ENCODE measurements at regions not wholly inside any gene's neighbourhood (a gene's known extent, or its start where the extent isn't known, plus 50 kb on each side); places are given as distances from the start of the nearest gene placed in this dataset.
"Not testable (repeated sequence)": the region's sequence is repeated elsewhere in the genome, so short reads cannot be mapped to it uniquely, and the experiment has no call there.

DNA sequence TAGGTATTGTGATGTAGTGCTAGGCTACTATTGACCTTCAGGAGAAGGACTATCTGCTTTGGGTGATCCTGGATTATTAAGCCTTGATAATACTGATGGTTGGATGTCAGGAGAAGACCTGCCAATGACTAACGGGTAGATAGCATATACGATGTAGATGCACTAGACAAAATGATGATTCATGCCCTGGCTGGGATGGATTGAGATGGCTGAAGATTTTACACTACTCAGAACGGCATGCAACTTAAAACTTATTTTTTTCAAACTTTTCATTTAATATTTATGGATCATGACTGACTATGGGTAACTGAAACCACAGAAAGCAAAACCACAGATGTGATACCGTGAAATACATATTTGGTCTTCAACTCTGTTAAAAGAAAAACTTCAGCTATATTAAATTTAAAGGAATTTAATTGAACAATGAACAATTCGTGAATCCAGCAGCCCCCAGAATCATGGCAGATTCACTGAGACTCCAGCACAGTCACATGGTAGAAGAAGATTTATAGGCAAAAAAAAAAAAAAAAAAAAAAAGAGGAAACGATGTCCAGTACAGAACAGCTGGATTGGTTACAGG, 124.6 kb upstream of the CDK13 start:
- DNase-seq (ENCODE audit: low read depth in 3 of 3) = no peak

DNA sequence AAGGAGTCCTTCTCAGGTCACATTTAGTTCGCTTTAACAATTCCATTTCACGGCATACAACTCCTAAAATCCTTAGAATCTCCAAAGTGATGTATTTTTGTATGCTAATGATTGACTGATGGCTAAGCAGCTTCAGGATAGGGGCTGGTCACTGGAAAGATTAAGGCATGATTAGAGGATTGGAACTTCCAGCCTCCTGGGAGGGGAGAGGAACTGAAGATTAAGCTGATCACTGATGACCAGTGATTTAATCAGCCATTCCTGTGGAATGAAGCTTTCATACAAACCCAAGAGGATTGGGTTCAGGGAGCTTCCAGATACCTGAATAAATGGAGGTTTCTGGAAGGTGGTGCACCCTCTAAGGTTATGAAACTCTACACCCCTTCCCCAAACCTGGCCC, 123.9 kb upstream of the CDK13 start:
- no peak for DNase-seq (ENCODE audit: low read depth in 3 of 3)

DNA sequence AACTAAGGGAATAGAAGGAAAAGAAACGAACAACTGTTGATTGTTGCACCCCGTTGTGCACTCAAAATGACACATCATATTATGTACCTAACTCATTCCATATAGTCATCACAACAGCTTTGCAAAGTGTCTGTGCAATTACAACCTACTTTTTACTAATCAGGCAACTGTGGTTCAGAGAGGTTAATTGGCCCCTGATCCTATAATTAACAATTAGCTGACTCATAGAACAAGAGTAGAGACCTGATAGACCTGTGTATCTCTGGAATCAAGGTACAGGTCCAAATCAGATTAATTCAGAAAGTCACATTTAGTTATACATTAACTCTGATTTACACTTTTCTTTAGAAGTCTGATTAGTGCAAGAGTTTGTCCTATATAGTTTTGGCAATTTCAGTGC, 122.5 kb upstream of the CDK13 start:
- no peak for DNase-seq (ENCODE audit: low read depth in 3 of 3)

DNA sequence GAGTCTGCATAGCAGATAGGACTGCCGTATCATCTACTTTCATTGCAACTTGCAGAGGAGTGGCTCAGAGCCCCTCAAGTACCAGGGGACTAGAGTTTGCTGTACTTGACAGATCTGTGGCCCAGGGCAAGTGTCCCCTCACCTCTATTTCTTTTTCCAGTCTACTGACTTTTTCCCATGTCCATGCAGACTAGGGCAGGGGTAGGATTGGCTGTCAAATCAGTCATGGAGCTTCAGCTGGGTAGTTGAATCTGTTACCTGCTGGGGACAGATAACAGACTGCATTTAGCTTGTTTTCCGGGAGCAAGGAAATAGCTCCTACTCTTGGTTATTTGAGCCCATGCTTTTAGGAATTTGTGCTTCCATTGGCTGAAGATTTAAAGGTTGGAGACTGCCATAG, 121.0 kb upstream of the CDK13 start:
- no peak for DNase-seq (ENCODE audit: low read depth in 3 of 3)

DNA sequence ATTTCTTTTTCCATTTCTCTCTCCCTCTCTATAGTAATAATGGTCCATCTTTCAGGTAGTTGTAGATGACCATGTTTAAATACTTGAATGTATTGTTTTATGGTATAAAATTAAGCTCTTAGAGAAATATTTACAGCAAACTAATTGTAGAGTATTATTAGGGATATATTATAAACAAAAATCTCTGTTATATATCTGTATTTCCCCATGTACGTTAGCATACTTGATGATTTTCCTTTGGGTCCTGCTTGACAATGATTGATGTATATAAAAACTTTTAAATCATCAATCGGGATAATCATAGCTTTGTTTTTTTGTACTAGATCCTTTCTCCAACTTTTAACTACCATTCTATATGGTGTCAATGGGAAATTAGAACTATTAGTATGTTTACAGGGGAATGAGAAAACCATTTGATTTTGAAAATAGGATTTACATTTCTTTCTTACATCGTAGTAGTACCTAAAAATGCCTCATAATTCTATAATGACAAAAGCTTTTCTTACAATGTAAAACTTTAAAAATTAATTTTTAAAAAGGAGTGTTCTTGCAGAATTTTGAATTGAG, 117.5 kb upstream of the CDK13 start:
- DNase-seq (ENCODE audit: low read depth in 3 of 3) = no peak

DNA sequence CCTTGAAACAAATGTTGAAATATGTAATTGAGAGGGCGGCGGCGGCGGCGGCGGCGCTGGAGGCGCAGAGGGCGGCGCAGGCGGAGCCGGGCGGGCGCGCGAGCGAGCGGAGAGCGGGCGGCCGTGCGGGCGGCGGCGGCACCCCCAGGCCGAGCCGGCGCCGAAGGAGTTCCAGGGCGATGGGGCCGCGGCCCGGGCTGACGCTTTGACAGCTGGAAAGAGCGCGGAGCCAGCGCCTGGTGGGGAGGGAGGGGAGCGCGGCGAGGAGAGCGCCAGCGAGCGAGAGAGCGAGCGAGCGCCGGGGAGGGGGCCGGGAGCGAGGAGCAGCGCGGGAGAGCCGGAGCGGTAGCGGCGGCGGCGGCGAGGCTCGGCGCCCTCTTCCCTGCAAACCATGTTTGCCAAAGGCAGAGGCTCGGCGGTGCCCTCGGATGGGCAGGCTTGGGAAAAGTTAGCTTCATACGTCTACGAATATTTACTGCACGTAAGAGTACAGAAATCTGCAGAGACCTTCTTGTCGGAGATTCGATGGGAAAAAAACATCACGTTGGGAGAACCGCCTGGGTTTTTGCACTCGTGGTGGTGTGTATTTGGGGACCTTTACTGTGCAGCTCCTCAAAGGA, 116.8 kb upstream of the CDK13 start:
- DNase-seq (ENCODE audit: low read depth in 3 of 3) = peak in 2 of 3 experiments; percentile 7 to 11

DNA sequence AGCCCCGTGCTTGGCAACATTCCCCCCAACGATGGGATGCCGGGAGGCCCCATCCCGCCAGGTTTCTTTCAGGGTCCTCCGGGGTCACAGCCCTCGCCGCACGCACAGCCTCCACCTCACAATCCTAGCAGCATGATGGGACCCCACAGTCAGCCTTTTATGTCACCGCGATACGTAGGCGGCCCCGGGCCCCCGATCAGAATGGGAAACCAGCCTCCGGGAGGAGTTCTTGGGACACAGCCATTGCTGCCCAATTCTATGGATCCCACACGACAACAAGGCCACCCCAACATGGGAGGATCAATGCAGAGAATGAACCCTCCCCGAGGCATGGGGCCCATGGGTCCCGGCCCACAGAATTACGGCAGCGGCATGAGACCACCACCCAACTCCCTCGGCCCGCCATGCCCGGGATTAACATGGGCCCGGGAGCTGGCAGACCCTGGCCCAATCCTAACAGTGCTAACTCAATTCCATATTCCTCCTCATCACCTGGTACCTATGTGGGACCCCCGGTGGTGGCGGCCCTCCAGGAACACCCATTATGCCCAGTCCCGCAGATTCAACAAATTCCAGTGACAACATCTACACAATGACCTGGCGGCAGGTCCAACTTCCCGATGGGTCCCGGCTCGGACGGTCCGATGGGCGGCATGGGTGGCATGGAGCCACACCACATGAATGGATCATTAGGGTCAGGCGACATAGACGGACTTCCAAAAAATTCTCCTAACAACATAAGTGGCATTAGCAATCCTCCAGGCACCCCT, 116.0 kb upstream of the CDK13 start:
- DNase-seq (ENCODE audit: low read depth in 3 of 3) = not testable (repeated sequence)

DNA sequence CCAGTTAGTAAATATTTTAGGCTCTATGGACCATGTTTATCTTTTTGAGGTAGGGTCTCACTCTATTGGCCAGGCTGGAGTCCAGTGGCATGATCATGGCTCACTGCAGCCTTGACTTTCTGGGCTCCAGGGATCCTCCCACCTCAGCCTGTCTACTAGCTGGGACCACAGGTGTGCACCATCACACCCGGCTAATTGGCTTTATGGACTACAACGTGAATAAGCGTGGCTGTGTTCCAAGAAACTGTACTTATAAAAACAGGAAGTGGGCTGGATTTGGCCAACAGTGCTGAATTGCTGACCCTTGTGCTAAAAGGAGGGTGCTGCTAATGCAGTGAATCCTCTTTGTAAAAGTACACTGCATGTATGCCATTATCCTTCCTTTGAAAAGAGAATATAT, 111.7 kb upstream of the CDK13 start:
- DNase-seq (ENCODE audit: low read depth in 3 of 3) = no peak

DNA sequence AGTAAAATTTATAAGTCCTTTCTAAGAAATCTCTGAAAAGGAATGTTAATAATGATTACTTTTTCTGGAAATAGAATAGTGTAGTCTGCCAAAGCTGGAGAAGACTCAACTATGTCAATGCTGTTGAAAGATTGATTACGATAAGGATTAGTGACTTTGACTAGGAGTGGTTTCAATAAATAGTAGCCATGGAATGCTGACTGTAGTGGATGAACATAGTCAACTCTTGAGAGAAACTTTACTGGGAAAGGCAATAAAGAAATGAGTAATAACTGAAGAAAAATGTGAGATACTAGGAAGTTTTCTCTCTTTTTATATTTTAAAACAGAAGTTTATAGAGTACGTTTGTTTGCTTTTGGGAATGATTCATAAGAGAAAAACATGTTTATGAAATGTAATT, 105.0 kb upstream of the CDK13 start:
- DNase-seq (ENCODE audit: low read depth in 3 of 3) = no peak

DNA sequence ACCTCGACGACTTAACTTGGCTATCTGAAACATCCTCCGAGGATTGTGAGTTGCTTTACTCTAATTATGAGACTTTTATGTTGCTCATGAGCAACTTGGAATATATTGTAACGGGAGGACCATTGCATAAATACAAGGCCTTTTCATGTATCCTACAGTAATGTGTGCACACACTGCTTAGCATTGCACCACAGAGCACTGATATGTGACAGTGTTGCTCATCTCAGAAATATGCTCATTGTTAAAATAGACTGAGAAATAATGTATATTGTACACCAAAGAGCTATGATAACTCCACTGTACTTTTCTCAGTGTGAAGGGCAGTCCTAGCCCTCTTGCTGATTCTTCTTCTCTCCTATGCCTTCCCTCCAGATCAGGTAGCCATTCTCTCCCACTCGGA, 102.8 kb upstream of the CDK13 start:
- no peak for DNase-seq (ENCODE audit: low read depth in 3 of 3)

DNA sequence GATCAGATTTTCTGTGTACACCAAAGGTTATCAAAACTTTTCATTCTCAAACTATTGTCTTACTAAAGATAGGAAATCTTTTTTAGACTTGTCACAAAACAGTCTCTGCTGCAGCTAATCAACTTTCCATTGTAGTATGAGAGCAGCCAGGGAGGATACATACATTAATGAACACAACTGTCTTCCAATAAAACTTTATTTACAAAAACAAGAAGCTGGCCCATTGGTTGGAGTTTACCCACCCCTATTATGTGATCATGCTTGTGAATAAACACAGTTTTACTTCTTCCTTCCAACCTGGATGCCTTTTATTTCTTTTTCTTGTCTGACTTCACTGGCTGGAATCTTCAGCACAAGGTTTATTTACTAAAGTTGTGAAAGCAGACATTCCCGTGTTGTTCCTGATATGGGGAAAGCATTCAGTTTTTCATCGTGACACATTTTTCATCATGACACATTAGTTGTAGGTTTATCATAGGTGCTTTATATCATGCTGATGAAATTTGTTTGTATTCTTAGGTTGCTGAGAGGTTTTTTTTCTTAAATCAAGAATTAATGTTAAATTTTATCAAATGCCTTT, 98.5 kb upstream of the CDK13 start:
- no peak for DNase-seq (ENCODE audit: low read depth in 3 of 3)

DNA sequence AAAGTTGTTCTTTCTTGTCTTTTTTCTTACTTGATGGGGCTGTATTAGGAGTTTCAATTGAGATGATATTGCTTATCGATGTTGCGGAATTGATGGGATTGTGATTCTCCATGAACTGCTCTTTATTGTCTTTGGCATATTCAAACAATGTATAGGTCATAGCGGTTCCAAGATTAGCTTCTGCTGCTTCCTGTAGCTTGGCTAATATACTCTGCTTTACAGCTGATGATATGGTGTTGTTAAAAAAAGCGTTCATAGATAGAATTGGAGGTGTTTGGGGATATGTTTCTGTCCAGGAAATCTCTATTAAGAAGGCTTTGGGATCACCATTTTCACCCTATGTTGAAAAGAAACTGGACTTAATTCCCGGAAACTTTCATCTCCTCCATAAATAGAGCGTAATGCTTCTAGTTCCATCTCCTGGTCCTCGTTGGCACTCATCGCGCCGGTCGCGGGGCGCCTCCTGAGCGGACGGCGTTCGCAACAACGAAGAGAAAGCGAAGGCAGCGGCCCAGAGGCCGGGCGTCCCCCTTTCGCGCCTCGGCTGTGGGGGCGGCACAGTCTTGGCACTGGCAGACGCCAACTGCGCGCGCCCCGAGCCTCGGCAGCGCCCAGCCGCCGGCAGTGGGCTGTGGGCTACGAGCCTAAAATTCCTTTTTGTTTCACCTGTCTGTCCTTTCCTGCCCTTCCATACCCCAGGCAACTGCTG, 95.3 kb upstream of the CDK13 start:
- DNase-seq (ENCODE audit: low read depth in 3 of 3) = not testable (repeated sequence)

DNA sequence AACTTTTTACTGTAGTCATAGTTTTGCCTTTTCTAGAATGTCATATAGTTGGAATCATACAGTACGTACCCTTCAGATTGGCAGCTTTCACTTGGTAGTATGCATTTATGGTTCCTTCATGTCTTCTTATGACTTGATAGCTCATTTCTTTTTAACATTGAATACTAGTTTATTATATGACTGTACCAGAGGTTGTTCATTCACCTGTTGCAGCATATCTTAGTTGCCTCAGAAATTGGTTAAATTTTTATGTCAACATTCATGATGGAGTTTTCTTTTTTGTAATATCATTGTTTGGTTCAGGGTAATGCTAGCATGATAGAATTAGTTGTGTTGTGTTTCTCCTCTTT, 94.8 kb upstream of the CDK13 start:
- DNase-seq (ENCODE audit: low read depth in 3 of 3) = no peak

DNA sequence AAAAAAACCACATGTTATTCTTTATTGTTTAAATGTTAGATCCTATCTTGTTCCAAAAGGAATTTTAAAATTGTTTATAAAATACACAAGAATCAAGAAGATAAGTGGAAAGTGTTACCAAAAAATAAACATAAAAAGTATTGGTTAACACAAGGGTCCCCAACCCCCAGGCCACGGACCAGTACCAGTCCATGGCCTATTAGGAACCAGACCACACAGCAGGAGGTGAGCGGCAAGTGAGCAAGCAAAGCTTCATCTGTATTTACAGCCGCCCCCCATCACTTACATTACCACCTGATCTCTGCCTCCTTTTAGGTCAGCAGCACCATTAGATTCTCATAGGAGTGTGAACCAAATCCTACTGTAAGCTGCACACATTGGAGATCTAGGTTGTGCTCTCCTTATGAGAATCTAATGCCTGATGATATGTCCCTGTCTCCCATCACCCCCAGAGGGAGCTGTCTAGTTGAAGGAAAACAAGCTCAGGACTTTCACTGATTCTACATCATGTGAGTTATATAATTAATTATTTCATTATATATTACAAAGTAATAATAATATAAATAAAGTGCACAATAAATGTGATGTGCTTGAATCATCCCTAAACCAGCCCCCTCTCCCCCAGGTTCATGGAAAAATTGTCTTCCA, 86.3 kb upstream of the CDK13 start:
- not testable (repeated sequence) for DNase-seq (ENCODE audit: low read depth in 3 of 3)

DNA sequence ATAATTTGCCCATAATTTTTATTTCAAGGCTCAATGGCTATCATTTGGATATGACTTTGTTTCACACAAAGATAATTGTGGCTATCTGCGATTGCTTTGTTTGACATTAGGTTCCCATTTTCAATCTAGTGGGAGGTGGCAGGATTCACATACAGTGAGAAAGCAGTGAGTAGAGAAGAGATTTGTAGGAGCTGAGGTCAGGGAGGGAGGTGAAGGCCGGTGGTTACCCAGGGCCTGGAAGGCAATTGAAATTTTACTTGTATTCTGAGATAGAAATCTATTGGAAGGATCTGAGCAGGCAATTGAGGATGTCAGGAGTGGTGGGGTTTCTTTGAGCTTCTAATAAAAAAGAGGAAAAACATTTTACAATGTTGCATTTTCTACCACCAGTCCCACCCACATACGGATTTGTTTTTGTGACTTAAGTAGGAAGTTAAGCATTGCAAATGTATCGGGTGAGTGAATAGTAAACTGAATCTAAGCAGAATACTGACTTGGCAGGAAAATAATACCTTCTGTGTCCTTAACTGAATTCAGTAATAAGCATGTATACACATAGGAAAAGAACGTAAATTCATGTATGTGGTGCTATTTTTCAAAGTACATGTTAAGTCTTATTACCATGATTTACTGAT, 80.1 kb upstream of the CDK13 start:
- DNase-seq (ENCODE audit: low read depth in 3 of 3) = not testable (repeated sequence)

DNA sequence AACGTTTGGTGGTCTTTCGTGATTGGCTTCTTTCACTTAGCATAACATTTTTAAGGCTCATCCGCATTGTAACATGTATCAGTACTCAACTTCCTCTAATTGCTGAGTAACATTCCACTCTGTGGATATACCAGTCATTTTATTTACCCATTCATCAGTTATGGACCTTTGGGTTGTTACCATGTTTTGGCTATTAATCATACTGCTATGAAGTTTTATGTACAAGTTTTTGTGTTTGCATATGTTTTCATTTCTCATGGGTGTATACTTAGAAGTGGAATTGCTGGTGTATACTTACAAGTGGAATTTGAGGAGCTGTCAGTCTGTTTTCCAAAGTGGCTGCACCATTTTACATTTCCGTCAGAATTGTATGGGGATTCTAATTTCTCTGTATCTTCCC, 78.4 kb upstream of the CDK13 start:
- DNase-seq (ENCODE audit: low read depth in 3 of 3) = not testable (repeated sequence)

DNA sequence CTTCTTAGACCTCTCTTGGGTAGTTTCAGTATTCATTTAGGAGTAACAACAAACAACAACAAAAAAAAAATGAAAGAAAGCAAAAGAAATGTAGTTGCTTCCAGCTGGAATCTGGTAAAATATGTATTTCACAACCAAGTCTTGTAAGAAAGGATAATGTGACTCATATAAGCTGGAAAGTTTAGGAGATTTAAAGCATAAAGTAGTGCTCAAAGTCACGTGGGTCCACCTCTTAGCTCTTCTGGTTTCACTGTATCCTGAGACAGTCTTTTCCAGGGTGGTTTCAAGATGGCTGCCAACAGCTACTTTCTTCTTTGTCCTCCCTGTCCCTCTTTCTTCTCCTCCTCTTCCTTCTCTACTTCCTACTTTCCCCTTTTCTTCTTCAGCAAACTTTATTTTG, 69.5 kb upstream of the CDK13 start:
- no peak for DNase-seq (ENCODE audit: low read depth in 3 of 3)

DNA sequence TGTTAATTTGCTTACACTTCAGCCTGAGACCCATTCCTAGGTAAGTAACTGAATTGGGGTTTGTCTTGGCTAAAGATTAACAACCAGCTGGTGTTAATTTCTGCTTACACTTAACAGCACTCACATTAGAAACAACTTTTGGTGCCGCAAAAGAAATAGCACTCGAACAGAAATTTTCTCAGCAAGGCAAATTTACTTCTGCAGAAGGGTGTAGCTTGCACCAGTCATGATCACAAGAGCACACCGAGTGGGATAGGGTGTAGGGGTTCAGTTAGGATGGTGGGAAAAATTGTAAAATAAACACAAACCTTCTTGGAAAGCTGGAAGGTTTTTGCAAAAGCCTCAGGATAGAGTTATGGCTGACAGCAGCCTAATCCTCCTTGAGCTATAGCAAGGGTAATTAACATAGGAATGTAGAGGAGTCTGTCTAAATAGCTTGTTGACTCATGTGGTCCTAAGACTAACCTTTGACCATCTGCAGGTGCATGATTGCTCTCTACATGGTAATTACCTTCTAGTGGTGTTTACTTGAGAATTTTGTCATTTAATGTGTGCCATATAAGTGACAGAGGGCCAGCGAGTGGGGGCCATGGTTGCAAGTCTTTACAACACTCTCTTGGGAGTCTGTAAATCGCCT, 67.8 kb upstream of the CDK13 start:
- DNase-seq (ENCODE audit: low read depth in 3 of 3) = no peak

DNA sequence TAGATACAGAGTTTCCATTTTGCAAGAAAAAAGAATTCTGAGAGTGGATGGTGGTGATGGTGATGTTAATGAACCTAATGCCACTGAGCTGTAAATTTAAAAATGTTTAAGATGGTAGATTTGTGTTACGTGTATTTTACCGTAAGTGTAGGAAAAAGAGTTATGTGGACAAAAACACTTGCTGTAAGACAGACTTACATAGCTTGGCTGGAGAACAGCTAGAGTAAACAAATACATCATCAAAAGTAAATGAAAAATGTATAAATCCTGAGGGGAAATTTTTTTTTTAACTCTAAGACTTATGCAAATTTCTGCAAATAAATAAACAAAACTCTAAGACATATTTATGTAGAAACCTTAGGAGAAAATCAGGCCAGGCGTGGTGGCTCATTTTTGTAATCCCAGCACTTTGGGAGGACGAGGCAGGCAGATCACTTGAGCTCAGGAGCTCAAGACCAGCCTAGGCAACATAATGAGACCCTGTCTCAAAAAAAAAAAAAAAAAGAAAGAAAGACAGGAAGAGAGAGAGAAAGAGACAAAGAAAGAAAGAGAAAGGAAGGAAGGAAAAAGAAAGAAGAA, 66.2 kb upstream of the CDK13 start:
- no peak for DNase-seq (ENCODE audit: low read depth in 3 of 3)

DNA sequence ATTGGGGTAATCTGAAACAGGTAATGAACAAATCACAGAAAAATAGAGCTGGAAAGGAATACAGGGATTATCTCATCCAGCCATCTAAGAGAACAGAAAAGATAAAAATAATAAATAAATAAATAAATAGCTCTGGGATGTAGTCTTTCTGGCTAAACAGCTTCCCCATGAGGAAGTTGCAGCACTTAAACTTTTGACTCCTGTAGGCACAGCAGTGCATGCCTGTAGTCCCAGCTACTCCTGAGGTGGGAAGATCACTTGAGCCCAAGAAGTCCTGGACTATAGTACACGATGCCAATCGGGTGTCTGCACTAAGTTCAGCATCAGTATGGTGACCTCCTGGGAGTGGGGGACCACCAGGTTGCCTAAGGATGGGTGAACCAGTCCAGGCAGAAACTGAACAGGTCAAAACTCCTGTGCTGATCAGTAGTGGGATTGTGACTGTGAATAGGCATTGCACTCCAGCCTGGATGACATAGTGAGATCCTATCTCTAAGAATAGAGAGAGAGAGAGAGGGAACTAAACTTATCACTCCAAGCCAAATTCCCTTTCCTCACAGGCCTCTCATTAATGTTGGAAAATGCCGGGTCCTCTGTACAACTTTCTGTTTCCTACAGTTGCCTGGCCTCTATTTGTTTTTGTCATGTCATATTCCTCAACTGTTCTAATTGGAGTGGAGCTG, 61.7 kb upstream of the CDK13 start:
- DNase-seq (ENCODE audit: low read depth in 3 of 3) = no peak
